CMK (cell line): ENCODE measurements at regions not wholly inside any gene's neighbourhood (a gene's known extent, or its start where the extent isn't known, plus 50 kb on each side); places are given as distances from the start of the nearest gene placed in this dataset.
"Not testable (repeated sequence)": the region's sequence is repeated elsewhere in the genome, so short reads cannot be mapped to it uniquely, and the experiment has no call there.

Experiments used
- DNase-seq: peaks from one replicate; pipeline ENCODE4 v3.0.0-alpha.2; 2010; ENCODE audit warnings: low read depth

- DNase-seq = no peak
These were observed 827.5 kb downstream of the TAF11L14 start for GRCh38 chr5:18461766-18462165.

- peak; percentile 29 for DNase-seq
These were observed 831.8 kb downstream of the TAF11L14 start for GRCh38 chr5:18465833-18466681.

GRCh38 chr5:18466731-18467130 is 832.5 kb downstream of the TAF11L14 start:
- DNase-seq = no peak

GRCh38 chr5:18471791-18472190 is 837.5 kb downstream of the TAF11L14 start:
- not testable (repeated sequence) for DNase-seq

- DNase-seq = no peak
These were observed 849.2 kb downstream of the TAF11L14 start for GRCh38 chr5:18483451-18483850.

- no peak for DNase-seq
These were observed 853.7 kb downstream of the TAF11L14 start for GRCh38 chr5:18487928-18488480.

- no peak for DNase-seq
These were observed 855.4 kb downstream of the TAF11L14 start for GRCh38 chr5:18489703-18490102.

GRCh38 chr5:18491349-18491748 is 857.1 kb downstream of the TAF11L14 start:
- DNase-seq = no peak

GRCh38 chr5:18495157-18495556 is 860.9 kb downstream of the TAF11L14 start:
- no peak for DNase-seq

- no peak for DNase-seq
These were observed 861.8 kb downstream of the TAF11L14 start for GRCh38 chr5:18496041-18496440.

- no peak for DNase-seq
These were observed 862.8 kb downstream of the TAF11L14 start for GRCh38 chr5:18497089-18497488.

GRCh38 chr5:18503797-18504328 is 869.6 kb downstream of the TAF11L14 start:
- no peak for DNase-seq

- DNase-seq = no peak
These were observed 872.9 kb downstream of the TAF11L14 start for GRCh38 chr5:18507114-18507513.

- no peak for DNase-seq
These were observed 883.6 kb downstream of the TAF11L14 start for GRCh38 chr5:18517641-18518380.

GRCh38 chr5:18523380-18523779 is 889.1 kb downstream of the TAF11L14 start:
- no peak for DNase-seq

- no peak for DNase-seq
These were observed 892.6 kb downstream of the TAF11L14 start for GRCh38 chr5:18526792-18527405.

GRCh38 chr5:18533137-18533536 is 898.9 kb downstream of the TAF11L14 start:
- DNase-seq = no peak

GRCh38 chr5:18534119-18534518 is 899.9 kb downstream of the TAF11L14 start:
- no peak for DNase-seq

- not testable (repeated sequence) for DNase-seq
These were observed 901.5 kb downstream of the TAF11L14 start for GRCh38 chr5:18535753-18536152.

GRCh38 chr5:18544421-18544820 is 910.2 kb downstream of the TAF11L14 start:
- no peak for DNase-seq

GRCh38 chr5:18546591-18546990 is 912.3 kb downstream of the TAF11L14 start:
- no peak for DNase-seq

GRCh38 chr5:18551716-18552115 is 917.5 kb downstream of the TAF11L14 start:
- no peak for DNase-seq
